Ovary (tissue), 3 donors: ENCODE measurements at regions not wholly inside any gene's neighbourhood (a gene's known extent, or its start where the extent isn't known, plus 50 kb on each side); places are given as distances from the start of the nearest gene placed in this dataset.

Source experiments
- POLR2A ChIP-seq: fragments of 450-650 bp; IDR thresholded peaks from one replicate; pipeline ENCODE4 v1.6.1; 2017; ENCODE audit warnings: antibody characterized with exemption, mild to moderate bottlenecking, moderate library complexity
- TF ChIP-seq, protein P1 (sequence below), 3 donors: fragments of 450-650 bp in 2 of 3; fragments of 200-600 bp in 1 of 3; IDR thresholded peaks; one replicate each; pipeline versions ENCODE4 v1.5.1 to v1.8.0; 2016 to 2022; ENCODE audit warnings: antibody characterized with exemption in 3 of 3, mild to moderate bottlenecking in 1 of 3
- donor health status: DM: no; HTN: no; CAD: no.

GRCh38 chr12:115736360-115736759 lies 541.1 kb downstream of the MED13L start:
- TF ChIP-seq, protein P1, sequence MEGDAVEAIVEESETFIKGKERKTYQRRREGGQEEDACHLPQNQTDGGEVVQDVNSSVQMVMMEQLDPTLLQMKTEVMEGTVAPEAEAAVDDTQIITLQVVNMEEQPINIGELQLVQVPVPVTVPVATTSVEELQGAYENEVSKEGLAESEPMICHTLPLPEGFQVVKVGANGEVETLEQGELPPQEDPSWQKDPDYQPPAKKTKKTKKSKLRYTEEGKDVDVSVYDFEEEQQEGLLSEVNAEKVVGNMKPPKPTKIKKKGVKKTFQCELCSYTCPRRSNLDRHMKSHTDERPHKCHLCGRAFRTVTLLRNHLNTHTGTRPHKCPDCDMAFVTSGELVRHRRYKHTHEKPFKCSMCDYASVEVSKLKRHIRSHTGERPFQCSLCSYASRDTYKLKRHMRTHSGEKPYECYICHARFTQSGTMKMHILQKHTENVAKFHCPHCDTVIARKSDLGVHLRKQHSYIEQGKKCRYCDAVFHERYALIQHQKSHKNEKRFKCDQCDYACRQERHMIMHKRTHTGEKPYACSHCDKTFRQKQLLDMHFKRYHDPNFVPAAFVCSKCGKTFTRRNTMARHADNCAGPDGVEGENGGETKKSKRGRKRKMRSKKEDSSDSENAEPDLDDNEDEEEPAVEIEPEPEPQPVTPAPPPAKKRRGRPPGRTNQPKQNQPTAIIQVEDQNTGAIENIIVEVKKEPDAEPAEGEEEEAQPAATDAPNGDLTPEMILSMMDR (IDR thresholded peaks at IDR 0.05), result no peak
- TF ChIP-seq POLR2A, result no peak
